Smooth muscle cell (in vitro differentiated cells): ENCODE measurements at regions not wholly inside any gene's neighbourhood (a gene's known extent, or its start where the extent isn't known, plus 50 kb on each side); places are given as distances from the start of the nearest gene placed in this dataset. TPM values are rescaled to one million over a fixed set of nuclear protein-coding genes. Genes with fewer than 3 reads are reported as not detected.

Experiments
- DNase-seq: peaks from one replicate; lab custom pipeline; 2025; ENCODE audit not compliant: unreplicated experiment; lab: John Stamatoyannopoulos, UW
- H2AFZ ChIP-seq: fragments of 200-600 bp; sonication (generic); 2 replicates; pipeline ENCODE4 v1.6.0; 2016; ENCODE audit warnings: antibody characterized with exemption, low read depth, mild to moderate bottlenecking
- H3F3A ChIP-seq: fragments of 200-600 bp; sonication (generic); 2 replicates; pipeline ENCODE4 v1.6.0; 2017; ENCODE audit warnings: antibody characterized with exemption, low read depth
- H3K27ac ChIP-seq: fragments of 200-600 bp; sonication (generic); 2 replicates; pipeline ENCODE4 v1.5.1; 2016; ENCODE audit warnings: low read depth, mild to moderate bottlenecking
- H3K27me3 ChIP-seq: fragments of 200-600 bp; sonication (generic); 2 replicates; pipeline ENCODE4 v1.6.1; 2016; ENCODE audit warnings: low read depth, mild to moderate bottlenecking
- H3K36me3 ChIP-seq: fragments of 200-600 bp; sonication (generic); 2 replicates; pipeline ENCODE4 v1.5.1; 2016; ENCODE audit warnings: low read depth
- H3K4me1 ChIP-seq: fragments of 200-600 bp; sonication (generic); 2 replicates; pipeline ENCODE4 v1.5.1; 2016; ENCODE audit warnings: low read depth
- H3K4me2 ChIP-seq: fragments of 200-600 bp; sonication (generic); 2 replicates; pipeline ENCODE4 v1.6.0; 2016; ENCODE audit warnings: mild to moderate bottlenecking
- H3K4me3 ChIP-seq: fragments of 200-600 bp; sonication (generic); 2 replicates; pipeline ENCODE4 v1.5.1; 2016; ENCODE audit warnings: mild to moderate bottlenecking
- H3K79me2 ChIP-seq: fragments of 200-600 bp; sonication (generic); 2 replicates; pipeline ENCODE4 v1.6.0; 2016; ENCODE audit warnings: low read depth, mild to moderate bottlenecking
- H3K9ac ChIP-seq: fragments of 200-600 bp; sonication (generic); 2 replicates; pipeline ENCODE4 v1.6.0; 2016; ENCODE audit warnings: low read depth
- H3K9me3 ChIP-seq: fragments of 200-600 bp; sonication (generic); replicated peaks from 2 replicates; pipeline ENCODE4 v1.5.1; 2016; ENCODE audit warnings: low read depth
- H4K20me1 ChIP-seq: fragments of 200-600 bp; sonication (generic); 2 replicates; pipeline ENCODE4 v1.6.0; 2016; ENCODE audit warnings: low read depth
- CTCF ChIP-seq: fragments of 200-600 bp; sonication (generic); IDR thresholded peaks from 2 replicates; pipeline ENCODE4 v1.5.1; 2017; ENCODE audit warnings: borderline replicate concordance, mild to moderate bottlenecking, antibody characterized with exemption; ENCODE audit not compliant: insufficient read depth, poor library complexity, severe bottlenecking
- WGBS: methylation state at CpG from one replicate; pipeline ENCODE4 v1.1.7; 2016; ENCODE audit warnings: low lambda C conversion rate; 5-methylcytosine and 5-hydroxymethylcytosine counted together
- small RNA-seq: library from RNA; depleted of rRNA; stranded (forward); fragments of <200 nt; gene quantifications from one replicate; pipeline ENCODE3, GENCODE V24; 2014

- no peak for TF ChIP-seq CTCF
- H2AFZ ChIP-seq = no peak overlapping the region
- whole genome bisulfite sequencing = 51% methylated on average over 2 of the region's 2 CpGs
- no peaks in the 10 kb centered on the region for H3K9me3 ChIP-seq
- DNase-seq = no peak
- no peak overlapping the region for H3K27ac ChIP-seq
- no peaks in the 10 kb centered on the region for H3K36me3 ChIP-seq
- H4K20me1 ChIP-seq = no peaks in the 10 kb centered on the region
- no peak overlapping the region for H3K4me2 ChIP-seq
- H3K4me1 ChIP-seq = peaks cover 2% of the 10 kb centered on the region
- H3K9ac ChIP-seq = no peak overlapping the region
- H3F3A ChIP-seq = no peaks in the 10 kb centered on the region
- H3K4me3 ChIP-seq = no peak overlapping the region
- no peaks in the 10 kb centered on the region for H3K27me3 ChIP-seq
- H3K79me2 ChIP-seq = no peaks in the 10 kb centered on the region
Observed at GRCh38 chr2:211281430-211282073, 725.2 kb downstream of the CPS1 start.

GRCh38 chr2:211302676-211303075, 746.3 kb downstream of the CPS1 start:
- Histone ChIP-seq H3K79me2 (no peaks in the 10 kb centered on the region), H3K9me3 (no peaks in the 10 kb centered on the region), H3K27me3 (no peaks in the 10 kb centered on the region), H3K9ac (no peak overlapping the region), H2AFZ (no peak overlapping the region), H3K27ac (no peak overlapping the region), H3F3A (no peaks in the 10 kb centered on the region), H3K4me3 (no peak overlapping the region), H3K36me3 (no peaks in the 10 kb centered on the region), H3K4me2 (no peak overlapping the region), H3K4me1 (no peaks in the 10 kb centered on the region), H4K20me1 (no peaks in the 10 kb centered on the region)
- 73% methylated on average over 4 of the region's 4 CpGs for WGBS
- DNase-seq = no peak
- TF ChIP-seq CTCF = no peak

GRCh38 chr2:211306929-211307328, 750.5 kb downstream of the CPS1 start:
- Histone ChIP-seq H3K4me2 (no peak overlapping the region), H3K4me1 (no peaks in the 10 kb centered on the region), H3K9me3 (no peaks in the 10 kb centered on the region), H3K27ac (no peak overlapping the region), H2AFZ (no peak overlapping the region), H3K4me3 (no peak overlapping the region), H3K9ac (no peak overlapping the region), H3K79me2 (no peaks in the 10 kb centered on the region), H3K27me3 (no peaks in the 10 kb centered on the region), H4K20me1 (no peaks in the 10 kb centered on the region), H3F3A (no peaks in the 10 kb centered on the region), H3K36me3 (no peaks in the 10 kb centered on the region)
- no peak for TF ChIP-seq CTCF
- WGBS = 78% methylated on average over 3 of the region's 3 CpGs
- DNase-seq = no peak

Small RNAs in the stretch of these regions (small RNA-seq; reads per million reads assigned to genes)
- gene AC013404.1 = not detected
